Epithelial cell of prostate (primary cell): ENCODE measurements at regions not wholly inside any gene's neighbourhood (a gene's known extent, or its start where the extent isn't known, plus 50 kb on each side); places are given as distances from the start of the nearest gene placed in this dataset.
A peak's percentile ranks its signal among the peaks of the same experiment; 100 is the strongest.

Experiments
- DNase-seq: peaks from one replicate; pipeline ENCODE4 v3.0.0-alpha.2; 2011; ENCODE audit warnings: low read depth, low spot score
- H3K27ac ChIP-seq: fragments of 450-650 bp; 2 replicates; pipeline ENCODE4 v1.5.1; 2017; ENCODE audit warnings: mild to moderate bottlenecking

- H3K27ac ChIP-seq, result no peak overlapping the region
- DNase-seq, result no peak
These were observed 59.1 kb downstream of the BOD1 start for GRCh38 chr5:173557123-173557903.

- DNase-seq, result no peak
These were observed 60.1 kb downstream of the BOD1 start for GRCh38 chr5:173556142-173557028.

GRCh38 chr5:173554989-173555705 is 61.3 kb downstream of the BOD1 start:
- H3K27ac ChIP-seq, result no peak overlapping the region
- DNase-seq, result no peak

More at GRCh38 chr5:173556142-173557028, 60.1 kb downstream of the BOD1 start:
- H3K27ac ChIP-seq, result no peak overlapping the region

- DNase-seq, result no peak
- H3K27ac ChIP-seq, result no peak overlapping the region
These were observed 62.2 kb downstream of the BOD1 start for GRCh38 chr5:173554038-173554955.

- no peak for DNase-seq
- H3K27ac ChIP-seq, result no peak overlapping the region
These were observed 65.8 kb downstream of the BOD1 start for GRCh38 chr5:173550641-173551040.

- no peak for DNase-seq
- no peak overlapping the region for H3K27ac ChIP-seq
These were observed 66.8 kb downstream of the BOD1 start for GRCh38 chr5:173549644-173550043.

- DNase-seq, result peak; percentile 43
- no peak overlapping the region for H3K27ac ChIP-seq
These were observed 68.9 kb downstream of the BOD1 start for GRCh38 chr5:173547579-173547978.

GRCh38 chr5:173542964-173543363 is 73.5 kb downstream of the BOD1 start:
- DNase-seq, result no peak
- H3K27ac ChIP-seq, result no peak overlapping the region

- H3K27ac ChIP-seq, result no peak overlapping the region
- DNase-seq, result no peak
These were observed 74.3 kb downstream of the BOD1 start for GRCh38 chr5:173542159-173542558.

GRCh38 chr5:173538654-173539053 is 77.8 kb downstream of the BOD1 start:
- no peak for DNase-seq
- H3K27ac ChIP-seq, result no peak overlapping the region

- H3K27ac ChIP-seq, result no peak overlapping the region
- no peak for DNase-seq
These were observed 78.4 kb downstream of the BOD1 start for GRCh38 chr5:173538018-173538417.

- H3K27ac ChIP-seq, result no peak overlapping the region
- DNase-seq, result no peak
These were observed 79.2 kb downstream of the BOD1 start for GRCh38 chr5:173537228-173537627.

- no peak overlapping the region for H3K27ac ChIP-seq
- DNase-seq, result no peak
These were observed 80.3 kb downstream of the BOD1 start for GRCh38 chr5:173535976-173536639.

GRCh38 chr5:173535166-173535975 is 81.1 kb downstream of the BOD1 start:
- no peak overlapping the region for H3K27ac ChIP-seq
- no peak for DNase-seq

GRCh38 chr5:173534664-173535063 is 81.8 kb downstream of the BOD1 start:
- DNase-seq, result no peak
- no peak overlapping the region for H3K27ac ChIP-seq

GRCh38 chr5:173534031-173534430 is 82.4 kb downstream of the BOD1 start:
- no peak overlapping the region for H3K27ac ChIP-seq
- no peak for DNase-seq

GRCh38 chr5:173532689-173533250 is 83.7 kb downstream of the BOD1 start:
- DNase-seq, result no peak

GRCh38 chr5:173531863-173532262 is 84.6 kb downstream of the BOD1 start:
- DNase-seq, result no peak
- no peak overlapping the region for H3K27ac ChIP-seq

More at GRCh38 chr5:173532689-173533250, 83.7 kb downstream of the BOD1 start:
- H3K27ac ChIP-seq, result no peak overlapping the region
